ENCODE measurements at regions not wholly inside any gene's neighbourhood (a gene's known extent, or its start where the extent isn't known, plus 50 kb on each side); places are given as distances from the start of the nearest gene placed in this dataset.
"Not testable (repeated sequence)": the region's sequence is repeated elsewhere in the genome, so short reads cannot be mapped to it uniquely, and the experiment has no call there.

- no peak for DNase-seq
Measured at GRCh38 chr3:103446953-103447629, 1012.3 kb downstream of the ZPLD1 start.

GRCh38 chr3:103453152-103453551, 1018.3 kb downstream of the ZPLD1 start:
- no peak for DNase-seq

- DNase-seq, result no peak
Measured at GRCh38 chr3:103459815-103460214, 1025.0 kb downstream of the ZPLD1 start.

- no peak for DNase-seq
Measured at GRCh38 chr3:103470498-103470897, 1035.7 kb downstream of the ZPLD1 start.

GRCh38 chr3:103494011-103494410, 1059.2 kb downstream of the ZPLD1 start:
- no peak for DNase-seq

GRCh38 chr3:103494512-103494911, 1059.7 kb downstream of the ZPLD1 start:
- no peak for DNase-seq

- DNase-seq, result no peak
Measured at GRCh38 chr3:103495186-103495585, 1060.4 kb downstream of the ZPLD1 start.

GRCh38 chr3:103499132-103499900, 1064.5 kb downstream of the ZPLD1 start:
- DNase-seq, result no peak

- DNase-seq, result no peak
Measured at GRCh38 chr3:103499967-103500366, 1065.2 kb downstream of the ZPLD1 start.

- no peak for DNase-seq
Measured at GRCh38 chr3:103510760-103511159, 1075.9 kb downstream of the ZPLD1 start.

GRCh38 chr3:103511891-103512290, 1077.1 kb downstream of the ZPLD1 start:
- no peak for DNase-seq

GRCh38 chr3:103512595-103512994, 1077.8 kb downstream of the ZPLD1 start:
- no peak for DNase-seq

GRCh38 chr3:103513003-103513402, 1078.2 kb downstream of the ZPLD1 start:
- no peak for DNase-seq

- no peak for DNase-seq
Measured at GRCh38 chr3:103515116-103515515, 1080.3 kb downstream of the ZPLD1 start.

GRCh38 chr3:103516950-103517349, 1082.1 kb downstream of the ZPLD1 start:
- DNase-seq, result no peak

GRCh38 chr3:103531327-103531726, 1096.5 kb downstream of the ZPLD1 start:
- not testable (repeated sequence) for DNase-seq

GRCh38 chr3:103532986-103533385, 1098.2 kb downstream of the ZPLD1 start:
- no peak for DNase-seq

GRCh38 chr3:103554451-103554850, 1119.6 kb downstream of the ZPLD1 start:
- DNase-seq, result no peak

- not testable (repeated sequence) for DNase-seq
Measured at GRCh38 chr3:103564116-103564515, 1129.3 kb downstream of the ZPLD1 start.

GRCh38 chr3:103585809-103586208, 1151.0 kb downstream of the ZPLD1 start:
- DNase-seq, result no peak

GRCh38 chr3:103589770-103590169, 1155.0 kb downstream of the ZPLD1 start:
- DNase-seq, result no peak

GRCh38 chr3:103600844-103601243, 1166.0 kb downstream of the ZPLD1 start:
- DNase-seq, result no peak

- no peak for DNase-seq
Measured at GRCh38 chr3:103601666-103602065, 1166.9 kb downstream of the ZPLD1 start.
